Adrenal gland (tissue), 9 donors: ENCODE measurements at regions not wholly inside any gene's neighbourhood (a gene's known extent, or its start where the extent isn't known, plus 50 kb on each side); places are given as distances from the start of the nearest gene placed in this dataset.

Experiments
- DNase-seq, 7 donors: peaks; one replicate each; pipeline ENCODE4 v3.0.0-alpha.2; 2019 to 2020
- H3K27ac ChIP-seq, 5 donors: fragments of 200-600 bp; sonication (generic) in 4 of 5; 1 replicate in 3 of 5; 2 replicates in 2 of 5; pipeline versions ENCODE4 v1.5.1 to v1.8.0; 2016 to 2020; ENCODE audit warnings: mild to moderate bottlenecking in 1 of 5
- H3K27me3 ChIP-seq: fragments of 200-600 bp; 2 replicates; pipeline ENCODE4 v1.8.0; 2021
- H3K36me3 ChIP-seq, 2 donors: fragments of 200-600 bp; replicated peaks in 1 of 2; 1 replicate in 1 of 2; 2 replicates in 1 of 2; pipeline versions ENCODE4 v1.5.1 to v1.8.0; 2018 to 2022
- H3K4me1 ChIP-seq, 2 donors: fragments of 200-600 bp; replicated peaks in 1 of 2; 1 replicate in 1 of 2; 2 replicates in 1 of 2; pipeline versions ENCODE4 v1.5.1 to v1.8.0; 2018 to 2021
- H3K4me3 ChIP-seq, 4 donors: fragments of 200-600 bp; sonication (generic) in 3 of 4; one replicate each; pipeline ENCODE4 v1.5.1; 2016 to 2018
- H3K9me3 ChIP-seq, 3 donors: fragments of 200-600 bp; sonication (generic) in 1 of 3; replicated peaks in 1 of 3; 1 replicate in 2 of 3; 2 replicates in 1 of 3; pipeline versions ENCODE4 v1.5.1 to v1.8.0; 2016 to 2021
- POLR2A ChIP-seq, 2 donors: fragments of 450-650 bp; IDR thresholded peaks; one replicate each; pipeline ENCODE4 v1.6.1; 2017; ENCODE audit warnings: antibody characterized with exemption in 2 of 2, mild to moderate bottlenecking in 2 of 2, moderate library complexity in 1 of 2
- WGBS, 4 donors: extraction: QIAGEN DNeasy Blood & Tissue Kit in 2 of 4; methylation state at CpG; one replicate each; pipeline versions ENCODE4 v1.1.5 to v1.1.7; 2013 to 2017; 5-methylcytosine and 5-hydroxymethylcytosine counted together
- intact Hi-C, 2 donors: fragments of 100-400 bp; cut with DNase I; formaldehyde crosslinking; loops; one replicate each; pipeline versions ENCODE4 v1.14.1 to v1.15.0; 2022 to 2023
- TF ChIP-seq, protein P1 (sequence below), 6 experiments: fragments of 450-650 bp in 4 of 6; fragments of 200-600 bp in 2 of 6; sonication (generic) in 1 of 6; IDR thresholded peaks; 1 replicate in 5 of 6; 2 replicates in 1 of 6; pipeline versions ENCODE4 v1.5.1 to v1.8.0; 2016 to 2021; ENCODE audit warnings: antibody characterized with exemption in 6 of 6, mild to moderate bottlenecking in 2 of 6, moderate library complexity in 1 of 6
- donor health status: healthy with polysubstance abuse.
- donor health status: Bipolar disorder and iron deficiency.
- donor health status: DM: yes; HTN: yes; CAD: no.
- donor health status: DM: no; HTN: no; CAD: no.
- donor health status: DM: no; HTN: no; CAD: no.

- 40 to 47% (median 42%) methylated on average over 6 of the region's 6 CpGs for WGBS, 4 donors
- TF ChIP-seq, protein P1, sequence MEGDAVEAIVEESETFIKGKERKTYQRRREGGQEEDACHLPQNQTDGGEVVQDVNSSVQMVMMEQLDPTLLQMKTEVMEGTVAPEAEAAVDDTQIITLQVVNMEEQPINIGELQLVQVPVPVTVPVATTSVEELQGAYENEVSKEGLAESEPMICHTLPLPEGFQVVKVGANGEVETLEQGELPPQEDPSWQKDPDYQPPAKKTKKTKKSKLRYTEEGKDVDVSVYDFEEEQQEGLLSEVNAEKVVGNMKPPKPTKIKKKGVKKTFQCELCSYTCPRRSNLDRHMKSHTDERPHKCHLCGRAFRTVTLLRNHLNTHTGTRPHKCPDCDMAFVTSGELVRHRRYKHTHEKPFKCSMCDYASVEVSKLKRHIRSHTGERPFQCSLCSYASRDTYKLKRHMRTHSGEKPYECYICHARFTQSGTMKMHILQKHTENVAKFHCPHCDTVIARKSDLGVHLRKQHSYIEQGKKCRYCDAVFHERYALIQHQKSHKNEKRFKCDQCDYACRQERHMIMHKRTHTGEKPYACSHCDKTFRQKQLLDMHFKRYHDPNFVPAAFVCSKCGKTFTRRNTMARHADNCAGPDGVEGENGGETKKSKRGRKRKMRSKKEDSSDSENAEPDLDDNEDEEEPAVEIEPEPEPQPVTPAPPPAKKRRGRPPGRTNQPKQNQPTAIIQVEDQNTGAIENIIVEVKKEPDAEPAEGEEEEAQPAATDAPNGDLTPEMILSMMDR (IDR thresholded peaks at IDR 0.05), result no peak
- TF ChIP-seq POLR2A (IDR thresholded peaks at IDR 0.05), result no peak
- no peaks in the 10 kb centered on the region for H3K9me3 ChIP-seq
- intact Hi-C loops, result no loop called here
- H3K4me1 ChIP-seq, result no peaks in the 10 kb centered on the region
- no peaks in the 10 kb centered on the region for H3K27me3 ChIP-seq
- no peak overlapping the region for H3K27ac ChIP-seq
- DNase-seq, result no peak
- no peaks in the 10 kb centered on the region for H3K36me3 ChIP-seq
- H3K4me3 ChIP-seq, result no peak overlapping the region
These were observed 75.6 kb upstream of the APCDD1 start for GRCh38 chr18:10378688-10379420.

DNA sequence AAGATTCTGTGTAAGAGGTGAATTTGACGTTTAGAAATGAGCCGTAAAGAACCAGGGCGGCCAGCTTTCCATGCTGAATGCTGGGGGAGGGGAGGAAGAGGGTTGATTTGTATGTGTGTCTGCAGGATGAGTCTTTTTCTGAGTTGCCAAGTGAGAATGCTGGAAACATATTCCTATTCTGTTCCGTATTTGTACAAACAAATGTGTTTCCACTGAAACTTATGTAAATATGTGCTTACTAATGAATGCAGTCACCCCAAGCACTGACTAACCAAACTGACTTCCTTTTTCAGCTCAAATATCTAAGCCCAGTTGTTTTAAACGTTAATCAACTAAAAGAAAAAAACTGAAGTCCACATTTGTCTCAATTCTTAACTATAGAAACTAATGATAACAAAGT, 74.9 kb upstream of the APCDD1 start:
- no peaks in the 10 kb centered on the region for H3K36me3 ChIP-seq
- TF ChIP-seq, protein P1 (IDR thresholded peaks at IDR 0.05), result no peak
- TF ChIP-seq POLR2A (IDR thresholded peaks at IDR 0.05), result no peak
- H3K27me3 ChIP-seq, result no peaks in the 10 kb centered on the region
- no peak overlapping the region for H3K4me3 ChIP-seq
- intact Hi-C loops, result no loop called here
- H3K4me1 ChIP-seq, result no peaks in the 10 kb centered on the region
- H3K9me3 ChIP-seq, result no peaks in the 10 kb centered on the region
- DNase-seq, result no peak
- WGBS, 4 donors, result 42 to 59% (median 52%) methylated on average over 5 of the region's 5 CpGs
- H3K27ac ChIP-seq, result no peak overlapping the region

DNA sequence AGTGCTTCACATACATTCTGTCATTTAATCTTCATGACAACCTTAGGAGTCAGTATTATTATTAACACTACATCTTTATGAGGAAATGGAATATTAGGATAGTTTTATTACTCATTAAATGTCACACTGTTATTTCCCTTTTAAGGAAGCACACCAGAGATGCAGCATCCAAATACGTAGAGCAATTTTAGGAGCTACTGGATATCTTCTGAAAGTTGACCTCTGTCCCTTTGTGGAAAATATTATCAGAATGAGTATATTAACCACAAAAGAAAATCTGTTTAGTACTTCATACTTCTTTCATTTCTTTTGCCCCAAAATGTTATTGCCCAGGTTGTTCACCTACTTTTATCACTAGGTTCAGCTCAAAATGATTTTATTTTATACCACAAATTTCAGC, 72.9 kb upstream of the APCDD1 start:
- Histone ChIP-seq H3K9me3 (no peaks in the 10 kb centered on the region), H3K36me3 (no peaks in the 10 kb centered on the region), H3K27ac (no peak overlapping the region), H3K4me3 (no peak overlapping the region), H3K4me1 (no peaks in the 10 kb centered on the region), H3K27me3 (no peaks in the 10 kb centered on the region)
- intact Hi-C loops, result no loop called here
- TF ChIP-seq, protein P1 (IDR thresholded peaks at IDR 0.05), result no peak
- no peak for TF ChIP-seq POLR2A (IDR thresholded peaks at IDR 0.05)
- no peak for DNase-seq
- 54 to 70% (median 56%) methylated on average over 1 of the region's 1 CpG for WGBS, 4 donors

DNA sequence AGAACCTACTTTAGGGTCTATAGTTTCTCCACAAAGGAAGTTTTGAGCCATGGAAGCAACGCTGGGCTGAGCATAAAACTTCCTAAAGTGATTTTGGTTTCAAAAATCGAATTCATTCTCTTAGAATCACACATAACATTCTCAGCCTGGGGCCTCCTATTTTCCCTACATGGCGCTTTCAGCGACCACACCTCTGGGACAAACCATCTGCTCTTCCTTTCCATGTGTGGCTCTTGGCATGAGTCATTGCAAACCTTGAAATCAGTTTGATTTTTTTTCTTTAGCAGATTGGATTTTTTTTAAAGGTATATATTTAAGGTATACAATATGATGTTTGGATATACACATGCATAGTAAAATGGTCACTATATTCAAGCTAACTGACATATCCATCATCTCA, 72.5 kb upstream of the APCDD1 start:
- Histone ChIP-seq H3K4me3 (no peak overlapping the region), H3K9me3 (no peaks in the 10 kb centered on the region), H3K27me3 (no peaks in the 10 kb centered on the region), H3K4me1 (no peaks in the 10 kb centered on the region), H3K36me3 (no peaks in the 10 kb centered on the region), H3K27ac (no peak overlapping the region)
- WGBS, 4 donors, result 47 to 84% (median 61%) methylated on average over 4 of the region's 4 CpGs
- intact Hi-C loops, result no loop called here
- DNase-seq, result no peak
- TF ChIP-seq, protein P1 (IDR thresholded peaks at IDR 0.05), result no peak
- no peak for TF ChIP-seq POLR2A (IDR thresholded peaks at IDR 0.05)
